ENCODE measurements at regions not wholly inside any gene's neighbourhood (a gene's known extent, or its start where the extent isn't known, plus 50 kb on each side); places are given as distances from the start of the nearest gene placed in this dataset.
"Not testable (repeated sequence)": the region's sequence is repeated elsewhere in the genome, so short reads cannot be mapped to it uniquely, and the experiment has no call there.

GRCh38 chr1:228953808-228954207 lies 218.5 kb downstream of the RHOU start:
- TF ChIP-seq EZH2 (IDR thresholded peaks at IDR 0.05; ENCODE audit: low read depth) = not testable (repeated sequence)
- TF ChIP-seq, protein P1, sequence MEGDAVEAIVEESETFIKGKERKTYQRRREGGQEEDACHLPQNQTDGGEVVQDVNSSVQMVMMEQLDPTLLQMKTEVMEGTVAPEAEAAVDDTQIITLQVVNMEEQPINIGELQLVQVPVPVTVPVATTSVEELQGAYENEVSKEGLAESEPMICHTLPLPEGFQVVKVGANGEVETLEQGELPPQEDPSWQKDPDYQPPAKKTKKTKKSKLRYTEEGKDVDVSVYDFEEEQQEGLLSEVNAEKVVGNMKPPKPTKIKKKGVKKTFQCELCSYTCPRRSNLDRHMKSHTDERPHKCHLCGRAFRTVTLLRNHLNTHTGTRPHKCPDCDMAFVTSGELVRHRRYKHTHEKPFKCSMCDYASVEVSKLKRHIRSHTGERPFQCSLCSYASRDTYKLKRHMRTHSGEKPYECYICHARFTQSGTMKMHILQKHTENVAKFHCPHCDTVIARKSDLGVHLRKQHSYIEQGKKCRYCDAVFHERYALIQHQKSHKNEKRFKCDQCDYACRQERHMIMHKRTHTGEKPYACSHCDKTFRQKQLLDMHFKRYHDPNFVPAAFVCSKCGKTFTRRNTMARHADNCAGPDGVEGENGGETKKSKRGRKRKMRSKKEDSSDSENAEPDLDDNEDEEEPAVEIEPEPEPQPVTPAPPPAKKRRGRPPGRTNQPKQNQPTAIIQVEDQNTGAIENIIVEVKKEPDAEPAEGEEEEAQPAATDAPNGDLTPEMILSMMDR (conservative IDR thresholded peaks at IDR 0.05) = not testable (repeated sequence)

Data from PC-9 (cell line).